ENCODE measurements at regions not wholly inside any gene's neighbourhood (a gene's known extent, or its start where the extent isn't known, plus 50 kb on each side); places are given as distances from the start of the nearest gene placed in this dataset.

DNA sequence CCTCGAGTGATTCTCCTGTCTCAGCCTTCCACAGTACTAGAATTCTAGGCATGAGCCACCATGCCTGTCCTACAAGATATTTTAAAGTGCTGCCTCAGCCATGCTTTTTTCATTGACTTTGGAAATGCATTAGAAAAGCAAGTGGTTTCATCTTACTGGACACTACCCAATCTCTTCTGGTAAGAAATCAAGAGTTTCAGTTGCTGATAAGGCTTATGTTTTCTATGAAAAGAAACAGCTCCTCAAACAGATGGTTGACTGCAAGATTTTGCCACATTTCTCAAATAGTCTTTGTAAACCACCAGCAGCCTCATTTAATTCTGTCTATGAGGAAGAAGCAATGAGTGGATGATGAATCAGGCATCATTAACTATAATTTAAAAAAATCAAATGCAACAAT lies 264.5 kb upstream of the LRP1B start:
- TF ChIP-seq GATA2 (IDR thresholded peaks at IDR 0.05; ENCODE audit: low read depth, low read length) (no peak), GATA3 (IDR thresholded peaks at IDR 0.05; ENCODE audit: low read depth, low read length) (no peak)
